ENCODE measurements at regions not wholly inside any gene's neighbourhood (a gene's known extent, or its start where the extent isn't known, plus 50 kb on each side); places are given as distances from the start of the nearest gene placed in this dataset.

DNA sequence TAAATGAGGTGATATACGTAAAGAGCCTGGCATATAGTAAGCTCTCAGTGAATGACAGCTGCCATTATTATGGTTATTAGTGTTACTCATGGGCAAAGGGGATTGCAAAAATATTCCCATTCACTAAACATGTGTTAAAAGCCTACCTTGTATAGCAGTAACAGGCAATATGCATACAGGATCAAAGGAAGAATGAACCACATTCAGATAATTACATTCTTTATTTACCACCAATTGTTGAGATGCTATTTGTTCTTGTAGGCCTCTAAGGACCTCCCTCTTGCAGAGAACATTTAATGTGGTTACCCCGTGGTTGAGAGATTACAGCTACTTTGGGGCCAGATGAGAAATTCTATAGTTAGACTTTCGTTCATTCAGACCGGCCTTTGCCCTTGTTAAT lies 82.7 kb upstream of the DRD2 start:
- no peak overlapping the region for H3K4me3 ChIP-seq (ENCODE audit: low read length)
- TF ChIP-seq, protein P1, sequence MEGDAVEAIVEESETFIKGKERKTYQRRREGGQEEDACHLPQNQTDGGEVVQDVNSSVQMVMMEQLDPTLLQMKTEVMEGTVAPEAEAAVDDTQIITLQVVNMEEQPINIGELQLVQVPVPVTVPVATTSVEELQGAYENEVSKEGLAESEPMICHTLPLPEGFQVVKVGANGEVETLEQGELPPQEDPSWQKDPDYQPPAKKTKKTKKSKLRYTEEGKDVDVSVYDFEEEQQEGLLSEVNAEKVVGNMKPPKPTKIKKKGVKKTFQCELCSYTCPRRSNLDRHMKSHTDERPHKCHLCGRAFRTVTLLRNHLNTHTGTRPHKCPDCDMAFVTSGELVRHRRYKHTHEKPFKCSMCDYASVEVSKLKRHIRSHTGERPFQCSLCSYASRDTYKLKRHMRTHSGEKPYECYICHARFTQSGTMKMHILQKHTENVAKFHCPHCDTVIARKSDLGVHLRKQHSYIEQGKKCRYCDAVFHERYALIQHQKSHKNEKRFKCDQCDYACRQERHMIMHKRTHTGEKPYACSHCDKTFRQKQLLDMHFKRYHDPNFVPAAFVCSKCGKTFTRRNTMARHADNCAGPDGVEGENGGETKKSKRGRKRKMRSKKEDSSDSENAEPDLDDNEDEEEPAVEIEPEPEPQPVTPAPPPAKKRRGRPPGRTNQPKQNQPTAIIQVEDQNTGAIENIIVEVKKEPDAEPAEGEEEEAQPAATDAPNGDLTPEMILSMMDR (conservative IDR thresholded peaks at IDR 0.05; ENCODE audit: low read depth, low read length) = no peak
- no peak for DNase-seq (ENCODE audit: low read depth)

DNA sequence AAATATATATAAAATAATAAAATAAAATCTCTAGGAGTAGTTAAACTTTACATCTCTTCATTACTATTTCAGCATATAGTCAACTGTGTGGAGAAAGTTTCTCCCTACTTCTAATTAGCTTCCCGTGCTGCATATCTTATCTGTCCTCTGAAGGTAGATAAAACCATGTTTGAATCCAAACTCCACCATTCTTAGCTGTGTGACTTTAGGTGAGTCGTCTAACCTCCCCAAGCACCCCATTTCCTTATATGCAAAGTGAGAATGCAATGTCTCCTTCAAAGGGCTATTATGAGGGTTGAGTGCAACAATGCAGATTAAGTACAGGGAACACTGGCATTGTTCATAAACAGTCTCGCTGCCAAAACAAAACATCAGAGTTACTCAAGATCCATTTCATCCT lies 80.8 kb upstream of the DRD2 start:
- H3K4me3 ChIP-seq (ENCODE audit: low read length) = no peak overlapping the region
- TF ChIP-seq, protein P1 (conservative IDR thresholded peaks at IDR 0.05; ENCODE audit: low read depth, low read length) = no peak

DNA sequence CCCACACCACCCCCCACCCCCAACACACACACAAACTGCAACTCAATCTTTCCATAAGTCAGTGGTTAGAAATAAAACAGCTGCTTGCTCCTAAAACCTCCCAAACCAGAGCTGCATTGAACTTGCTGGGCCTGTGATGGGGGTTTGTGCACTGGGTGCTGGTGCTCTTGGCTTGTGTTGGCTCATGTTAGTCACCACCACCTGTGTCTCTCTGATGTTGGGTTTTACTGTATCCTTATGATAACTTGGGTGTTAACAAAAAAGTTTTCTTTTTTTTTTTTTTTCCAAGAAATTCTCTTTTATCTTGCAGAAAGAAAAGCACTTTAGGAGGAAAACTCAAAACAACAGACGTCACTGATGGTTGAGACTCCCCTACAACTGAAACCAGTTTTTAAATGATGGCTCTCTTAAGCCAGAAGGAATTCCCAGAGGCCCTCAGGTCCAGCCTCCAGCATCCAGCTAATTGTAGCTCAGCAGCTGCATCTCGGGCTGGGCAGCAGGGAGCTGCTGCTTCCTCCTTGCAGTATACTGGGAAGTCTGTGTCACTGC lies 79.9 kb upstream of the DRD2 start:
- H3K4me3 ChIP-seq (ENCODE audit: low read length) = no peak overlapping the region
- TF ChIP-seq, protein P1 (conservative IDR thresholded peaks at IDR 0.05; ENCODE audit: low read depth, low read length) = no peak

More for the DNA sequence above, 80.8 kb upstream of the DRD2 start:
- no peak for DNase-seq (ENCODE audit: low read depth)

DNA sequence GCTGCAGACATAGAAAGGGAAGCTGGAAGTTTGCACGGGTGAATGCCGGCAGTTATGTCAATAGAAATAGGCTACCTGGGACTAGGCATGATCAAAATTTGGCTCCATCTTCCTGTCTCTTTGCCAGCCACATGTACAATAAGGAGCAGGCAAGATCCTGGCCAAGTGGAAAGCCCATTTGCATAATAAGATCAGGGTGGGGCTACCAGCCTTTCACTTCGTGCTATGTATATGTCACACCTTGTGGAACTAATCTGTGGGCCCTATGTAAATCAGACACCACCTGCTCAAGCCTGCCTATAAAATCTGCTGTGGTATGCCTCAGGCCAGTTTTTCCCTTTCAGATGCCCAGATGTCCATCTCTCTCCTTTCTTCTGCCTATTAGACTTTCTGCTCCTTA lies 79.3 kb upstream of the DRD2 start:
- no peak overlapping the region for H3K4me3 ChIP-seq (ENCODE audit: low read length)
- TF ChIP-seq, protein P1 (conservative IDR thresholded peaks at IDR 0.05; ENCODE audit: low read depth, low read length) = no peak
- no peak for DNase-seq (ENCODE audit: low read depth)

More for the DNA sequence above, 79.9 kb upstream of the DRD2 start:
- no peak for DNase-seq (ENCODE audit: low read depth)

DNA sequence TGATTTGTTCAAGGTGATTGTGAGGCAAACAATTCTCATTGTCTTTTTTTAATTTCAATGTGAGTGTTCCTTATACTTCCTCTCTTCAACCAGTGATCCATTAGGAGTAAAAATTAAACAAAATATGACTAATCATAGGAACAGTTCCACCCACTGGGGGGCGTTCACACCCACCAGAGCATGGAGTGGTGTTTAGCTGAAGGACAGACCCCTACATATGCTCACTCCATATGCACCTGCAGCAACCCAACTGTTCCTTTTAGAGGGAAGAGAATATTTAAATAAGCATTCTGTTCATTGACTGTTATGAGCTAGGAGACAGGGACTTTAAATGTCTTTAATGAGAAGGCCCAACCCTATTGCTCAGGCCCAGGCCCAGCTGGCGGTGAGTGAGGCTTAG lies 78.7 kb upstream of the DRD2 start:
- TF ChIP-seq, protein P1 (conservative IDR thresholded peaks at IDR 0.05; ENCODE audit: low read depth, low read length) = peak; percentile 31
- H3K4me3 ChIP-seq (ENCODE audit: low read length) = no peak overlapping the region
- DNase-seq (ENCODE audit: low read depth) = no peak

DNA sequence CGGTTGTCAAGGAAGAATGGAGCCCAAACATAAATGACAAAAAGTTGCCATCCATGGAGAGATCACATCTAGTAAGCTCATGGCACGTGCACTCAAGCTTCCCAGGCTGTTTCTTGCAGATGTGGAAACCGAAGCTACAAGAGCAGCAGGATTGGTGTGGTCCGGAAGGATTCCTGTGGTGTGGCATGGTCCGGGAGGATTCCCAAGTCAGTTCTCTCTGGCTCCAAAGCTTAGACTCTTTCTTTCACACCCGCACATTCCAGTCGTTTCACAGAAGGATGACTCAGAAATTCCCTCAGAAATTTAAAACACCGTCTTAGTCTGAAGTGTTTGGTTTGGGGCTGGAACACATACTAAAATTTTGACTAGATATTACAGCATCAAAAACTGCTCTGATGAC lies 78.0 kb upstream of the DRD2 start:
- TF ChIP-seq, protein P1 (conservative IDR thresholded peaks at IDR 0.05; ENCODE audit: low read depth, low read length) = no peak
- H3K4me3 ChIP-seq (ENCODE audit: low read length) = no peak overlapping the region
- DNase-seq (ENCODE audit: low read depth) = peak; percentile 56

DNA sequence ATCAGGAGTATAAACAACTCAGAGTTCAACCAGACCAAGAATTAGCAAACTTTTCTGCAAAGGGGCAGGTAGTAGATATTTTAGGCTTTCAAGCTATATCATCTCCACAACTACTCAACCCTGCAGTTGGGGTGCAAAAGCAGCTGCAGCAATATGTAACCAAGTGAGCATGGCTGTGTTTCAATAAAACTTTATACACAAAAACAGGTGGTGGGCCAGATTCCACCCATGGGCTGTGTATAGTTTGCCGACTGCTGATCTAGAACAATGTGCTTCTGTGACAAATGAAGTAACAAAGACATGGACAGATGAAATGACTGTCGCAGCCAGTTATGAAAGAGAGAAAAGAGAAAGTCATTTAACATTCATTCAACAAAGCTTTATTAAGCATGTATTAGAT lies 77.1 kb upstream of the DRD2 start:
- TF ChIP-seq, protein P1 (conservative IDR thresholded peaks at IDR 0.05; ENCODE audit: low read depth, low read length) = no peak
- H3K4me3 ChIP-seq (ENCODE audit: low read length) = no peak overlapping the region

More for the DNA sequence above, 77.1 kb upstream of the DRD2 start:
- no peak for DNase-seq (ENCODE audit: low read depth)

Measured in retinal pigment epithelial cell (primary cell).